ENCODE measurements at regions not wholly inside any gene's neighbourhood (a gene's known extent, or its start where the extent isn't known, plus 50 kb on each side); places are given as distances from the start of the nearest gene placed in this dataset.
"Not testable (repeated sequence)": the region's sequence is repeated elsewhere in the genome, so short reads cannot be mapped to it uniquely, and the experiment has no call there.

GRCh38 chrX:139003856-139004527, 292.5 kb upstream of the FGF13 start:
- TF ChIP-seq CTCF (conservative IDR thresholded peaks at IDR 0.05; ENCODE audit: low read depth, low read length); EZH2 (IDR thresholded peaks at IDR 0.05; ENCODE audit: low read length, unreplicated experiment): not testable (repeated sequence)
